ENCODE measurements at regions not wholly inside any gene's neighbourhood (a gene's known extent, or its start where the extent isn't known, plus 50 kb on each side); places are given as distances from the start of the nearest gene placed in this dataset.

GRCh38 chr1:185663332-185663731 is 70.9 kb upstream of the HMCN1 start:
- TF ChIP-seq MAX (IDR thresholded peaks at IDR 0.05), result no peak
- TF ChIP-seq ELK1 (IDR thresholded peaks at IDR 0.05; ENCODE audit: low read depth, low read length), result no peak
- no peak for TF ChIP-seq MYC (IDR thresholded peaks at IDR 0.05; ENCODE audit: borderline replicate concordance, low read length)
- TF ChIP-seq ZSCAN20 (CRISPR knock-in tag; IDR thresholded peaks at IDR 0.05), result no peak
- no peak for TF ChIP-seq EP300 (IDR thresholded peaks at IDR 0.05)
- TF ChIP-seq HES2 (IDR thresholded peaks at IDR 0.05), result no peak
- TF ChIP-seq SMC3 (IDR thresholded peaks at IDR 0.05), result no peak
- TF ChIP-seq POLR2A (IDR thresholded peaks at IDR 0.05; ENCODE audit: low read length), result no peak
- TF ChIP-seq ZC3H11A (IDR thresholded peaks at IDR 0.05), result no peak
- TF ChIP-seq HEYL (CRISPR knock-in tag; IDR thresholded peaks at IDR 0.05), result no peak
- 38% methylated on average over 1 of the region's 1 CpG for WGBS (ENCODE audit: missing lambda C conversion rate)
- CTCF ChIA-PET, result no interaction called here
- Histone ChIP-seq H3K4me1 (no peaks in the 10 kb centered on the region), H3K4me3 (no peak overlapping the region), H3K27ac (no peak overlapping the region), H3K4me2 (no peak overlapping the region), H3K9me3 (no peaks in the 10 kb centered on the region)
- no peak for DNase-seq (ENCODE audit: low read depth in 1 of 2, low spot score in 1 of 2)
- ATAC-seq, result no peak
- POLR2A ChIA-PET, result no interaction called here
- no peak for FAIRE-seq

GRCh38 chr1:185661971-185662370 is 72.2 kb upstream of the HMCN1 start:
- no peak overlapping the region for H3K4me2 ChIP-seq
- H3K4me3 ChIP-seq, result no peak overlapping the region
- DNase-seq (ENCODE audit: low read depth in 1 of 2, low spot score in 1 of 2) (no peak), FAIRE-seq (no peak), ATAC-seq (no peak)
- ChIA-PET CTCF (interaction anchor here (1.1 kb wide), 1 partner anchor 8 kb away, joined by 4 read pairs; no protein-coding TSS in a partner anchor), POLR2A (no interaction called here)
- no peaks in the 10 kb centered on the region for H3K9me3 ChIP-seq
- no peak overlapping the region for H3K27ac ChIP-seq
- no peaks in the 10 kb centered on the region for H3K4me1 ChIP-seq
- WGBS (ENCODE audit: missing lambda C conversion rate), result 60% methylated on average over 2 of the region's 2 CpGs
- TF ChIP-seq RAD21 (conservative IDR thresholded peaks at IDR 0.05 in 1 of 2, IDR thresholded peaks at IDR 0.05 in 1 of 2) (no peak), POLR2AphosphoS2 (conservative IDR thresholded peaks at IDR 0.05; ENCODE audit: low read length) (no peak), ZNF302 (CRISPR knock-in tag; IDR thresholded peaks at IDR 0.05) (no peak), ELK1 (IDR thresholded peaks at IDR 0.05; ENCODE audit: low read depth, low read length) (no peak), CEBPB (IDR thresholded peaks at IDR 0.05) (no peak), REST (IDR thresholded peaks at IDR 0.05) (no peak), BCL3 (IDR thresholded peaks at IDR 0.05) (no peak), GATA3 (IDR thresholded peaks at IDR 0.05; ENCODE audit: borderline replicate concordance) (no peak), BHLHE40 (IDR thresholded peaks at IDR 0.05; ENCODE audit: low read depth, low read length) (no peak), RCOR1 (IDR thresholded peaks at IDR 0.05; ENCODE audit: low read depth, low read length) (no peak), HMGXB4 (CRISPR knock-in tag; IDR thresholded peaks at IDR 0.05; ENCODE audit: borderline replicate concordance) (no peak), CTCF (IDR thresholded peaks at IDR 0.05) (no peak), JUN (IDR thresholded peaks at IDR 0.05) (no peak), HEYL (CRISPR knock-in tag; IDR thresholded peaks at IDR 0.05) (no peak), ATOH8 (CRISPR knock-in tag; IDR thresholded peaks at IDR 0.05; ENCODE audit: low read depth) (no peak), NPAS2 (CRISPR knock-in tag; IDR thresholded peaks at IDR 0.05; ENCODE audit: borderline replicate concordance) (no peak), CHD2 (IDR thresholded peaks at IDR 0.05; ENCODE audit: low read length, partially characterized antibody) (no peak), NR3C1 (IDR thresholded peaks at IDR 0.05) (no peak)
